Neural cell (in vitro differentiated cells): ENCODE measurements at regions not wholly inside any gene's neighbourhood (a gene's known extent, or its start where the extent isn't known, plus 50 kb on each side); places are given as distances from the start of the nearest gene placed in this dataset.

Source experiments
- CTCF ChIP-seq: fragments of 450-650 bp; IDR thresholded peaks from 2 replicates; pipeline ENCODE4 v1.5.1; 2014; ENCODE audit warnings: antibody characterized with exemption, mild to moderate bottlenecking, moderate library complexity; ENCODE audit not compliant: poor library complexity, severe bottlenecking
- EP300 ChIP-seq: fragments of 450-650 bp; conservative IDR thresholded peaks from 2 replicates; pipeline ENCODE4 v1.6.1; 2014; ENCODE audit warnings: antibody characterized with exemption, mild to moderate bottlenecking, moderate library complexity; ENCODE audit not compliant: poor library complexity, severe bottlenecking
- POLR2AphosphoS5 ChIP-seq: IDR thresholded peaks from 2 replicates; pipeline ENCODE4 v1.6.1; 2012
- SMC3 ChIP-seq: fragments of 450-650 bp; conservative IDR thresholded peaks from 2 replicates; pipeline ENCODE4 v1.6.1; 2014; ENCODE audit warnings: antibody characterized with exemption, mild to moderate bottlenecking, moderate library complexity; ENCODE audit not compliant: poor library complexity
- TAF1 ChIP-seq: IDR thresholded peaks from 2 replicates; pipeline ENCODE4 v1.6.1; 2012; ENCODE audit warnings: low read depth

- TF ChIP-seq CTCF (no peak), TAF1 (no peak), SMC3 (no peak), EP300 (no peak), POLR2AphosphoS5 (no peak)
These were observed 52.5 kb upstream of the BOD1 start for GRCh38 chr5:173668910-173669309.
